ENCODE measurements at regions not wholly inside any gene's neighbourhood (a gene's known extent, or its start where the extent isn't known, plus 50 kb on each side); places are given as distances from the start of the nearest gene placed in this dataset.

GRCh38 chr21:28144653-28145052, 848.0 kb downstream of the LTN1 start:
- Histone ChIP-seq H3K4me1 (ENCODE audit: insufficient read depth, low read length) (no peaks in the 10 kb centered on the region), H3K79me2 (ENCODE audit: insufficient read depth, low read length) (no peaks in the 10 kb centered on the region), H2AFZ (ENCODE audit: low read depth, low read length) (no peak overlapping the region), H3K4me3 (ENCODE audit: low read depth in 1 of 2, low read length in 2 of 2) (no peak overlapping the region), H3K9ac (ENCODE audit: low read depth, low read length) (no peak overlapping the region), H3K9me3 (ENCODE audit: insufficient read depth, low read length, severe bottlenecking) (no peaks in the 10 kb centered on the region), H3K36me3 (ENCODE audit: insufficient read depth, low read length) (no peaks in the 10 kb centered on the region), H3K27me3 (ENCODE audit: insufficient read depth, low read length, poor library complexity) (no peaks in the 10 kb centered on the region), H3K4me2 (ENCODE audit: insufficient read depth, low read length) (no peak overlapping the region), H4K20me1 (ENCODE audit: insufficient read depth, low read length) (no peaks in the 10 kb centered on the region), H3K27ac (ENCODE audit: low read length) (no peak overlapping the region)
- DNase-seq: no peak
- ATAC-seq (ENCODE audit: insufficient read depth, low read depth): no peak
- TF ChIP-seq CTCF (IDR thresholded peaks at IDR 0.05; ENCODE audit: borderline replicate concordance, extremely low read depth, low read length, poor library complexity, severe bottlenecking): no peak
- no peak for TF ChIP-seq EZH2 (IDR thresholded peaks at IDR 0.05; ENCODE audit: borderline replicate concordance, low read depth, low read length, severe bottlenecking)

GRCh38 chr21:28144089-28144488, 848.6 kb downstream of the LTN1 start:
- ATAC-seq (ENCODE audit: insufficient read depth, low read depth): no peak
- DNase-seq: no peak
- H3K4me3 ChIP-seq (ENCODE audit: low read depth in 1 of 2, low read length in 2 of 2): no peak overlapping the region
- no peaks in the 10 kb centered on the region for H4K20me1 ChIP-seq (ENCODE audit: insufficient read depth, low read length)
- no peak overlapping the region for H3K4me2 ChIP-seq (ENCODE audit: insufficient read depth, low read length)
- no peaks in the 10 kb centered on the region for H3K4me1 ChIP-seq (ENCODE audit: insufficient read depth, low read length)
- H3K27ac ChIP-seq (ENCODE audit: low read length): no peak overlapping the region
- no peak overlapping the region for H2AFZ ChIP-seq (ENCODE audit: low read depth, low read length)
- no peak for TF ChIP-seq CTCF (IDR thresholded peaks at IDR 0.05; ENCODE audit: borderline replicate concordance, extremely low read depth, low read length, poor library complexity, severe bottlenecking)
- TF ChIP-seq EZH2 (IDR thresholded peaks at IDR 0.05; ENCODE audit: borderline replicate concordance, low read depth, low read length, severe bottlenecking): no peak
- H3K9me3 ChIP-seq (ENCODE audit: insufficient read depth, low read length, severe bottlenecking): no peaks in the 10 kb centered on the region
- H3K9ac ChIP-seq (ENCODE audit: low read depth, low read length): no peak overlapping the region
- H3K36me3 ChIP-seq (ENCODE audit: insufficient read depth, low read length): no peaks in the 10 kb centered on the region
- H3K79me2 ChIP-seq (ENCODE audit: insufficient read depth, low read length): no peaks in the 10 kb centered on the region
- no peaks in the 10 kb centered on the region for H3K27me3 ChIP-seq (ENCODE audit: insufficient read depth, low read length, poor library complexity)

- ATAC-seq (ENCODE audit: insufficient read depth, low read depth) (no peak), DNase-seq (no peak)
- H3K4me3 ChIP-seq (ENCODE audit: low read depth in 1 of 2, low read length in 2 of 2): no peak overlapping the region
- no peak overlapping the region for H3K9ac ChIP-seq (ENCODE audit: low read depth, low read length)
- no peaks in the 10 kb centered on the region for H3K9me3 ChIP-seq (ENCODE audit: insufficient read depth, low read length, severe bottlenecking)
- TF ChIP-seq CTCF (IDR thresholded peaks at IDR 0.05; ENCODE audit: borderline replicate concordance, extremely low read depth, low read length, poor library complexity, severe bottlenecking) (no peak), EZH2 (IDR thresholded peaks at IDR 0.05; ENCODE audit: borderline replicate concordance, low read depth, low read length, severe bottlenecking) (no peak)
- H3K27me3 ChIP-seq (ENCODE audit: insufficient read depth, low read length, poor library complexity): no peaks in the 10 kb centered on the region
- no peaks in the 10 kb centered on the region for H3K79me2 ChIP-seq (ENCODE audit: insufficient read depth, low read length)
- H3K4me1 ChIP-seq (ENCODE audit: insufficient read depth, low read length): no peaks in the 10 kb centered on the region
- H4K20me1 ChIP-seq (ENCODE audit: insufficient read depth, low read length): no peaks in the 10 kb centered on the region
- no peak overlapping the region for H3K27ac ChIP-seq (ENCODE audit: low read length)
- no peak overlapping the region for H3K4me2 ChIP-seq (ENCODE audit: insufficient read depth, low read length)
- H2AFZ ChIP-seq (ENCODE audit: low read depth, low read length): no peak overlapping the region
- no peaks in the 10 kb centered on the region for H3K36me3 ChIP-seq (ENCODE audit: insufficient read depth, low read length)
Measured at GRCh38 chr21:28142697-28143096, 850.0 kb downstream of the LTN1 start.

- TF ChIP-seq EZH2 (IDR thresholded peaks at IDR 0.05; ENCODE audit: borderline replicate concordance, low read depth, low read length, severe bottlenecking) (no peak), CTCF (IDR thresholded peaks at IDR 0.05; ENCODE audit: borderline replicate concordance, extremely low read depth, low read length, poor library complexity, severe bottlenecking) (no peak)
- H3K4me1 ChIP-seq (ENCODE audit: insufficient read depth, low read length): no peaks in the 10 kb centered on the region
- no peaks in the 10 kb centered on the region for H3K9me3 ChIP-seq (ENCODE audit: insufficient read depth, low read length, severe bottlenecking)
- no peaks in the 10 kb centered on the region for H4K20me1 ChIP-seq (ENCODE audit: insufficient read depth, low read length)
- H3K36me3 ChIP-seq (ENCODE audit: insufficient read depth, low read length): no peaks in the 10 kb centered on the region
- no peak overlapping the region for H3K9ac ChIP-seq (ENCODE audit: low read depth, low read length)
- no peak overlapping the region for H3K27ac ChIP-seq (ENCODE audit: low read length)
- DNase-seq: no peak
- no peak overlapping the region for H3K4me3 ChIP-seq (ENCODE audit: low read depth in 1 of 2, low read length in 2 of 2)
- no peak overlapping the region for H3K4me2 ChIP-seq (ENCODE audit: insufficient read depth, low read length)
- H2AFZ ChIP-seq (ENCODE audit: low read depth, low read length): no peak overlapping the region
- ATAC-seq (ENCODE audit: insufficient read depth, low read depth): no peak
- H3K79me2 ChIP-seq (ENCODE audit: insufficient read depth, low read length): no peaks in the 10 kb centered on the region
- H3K27me3 ChIP-seq (ENCODE audit: insufficient read depth, low read length, poor library complexity): no peaks in the 10 kb centered on the region
Measured at GRCh38 chr21:28138272-28138671, 854.4 kb downstream of the LTN1 start.
